HG03025 (cell line): ENCODE measurements at regions not wholly inside any gene's neighbourhood (a gene's known extent, or its start where the extent isn't known, plus 50 kb on each side); places are given as distances from the start of the nearest gene placed in this dataset.
"Not testable (repeated sequence)": the region's sequence is repeated elsewhere in the genome, so short reads cannot be mapped to it uniquely, and the experiment has no call there.

ENCODE experiments used
- ATAC-seq: cut with Tn5 transposase; IDR thresholded peaks from one replicate; pipeline ENCODE4 v1.9.1; 2021; ENCODE audit warnings: mild to moderate bottlenecking, moderate library complexity; ENCODE audit not compliant: unreplicated experiment, low FRiP score

- no peak for ATAC-seq
These were observed 125.0 kb downstream of the URI1 start for GRCh38 chr19:30066781-30067759.

DNA sequence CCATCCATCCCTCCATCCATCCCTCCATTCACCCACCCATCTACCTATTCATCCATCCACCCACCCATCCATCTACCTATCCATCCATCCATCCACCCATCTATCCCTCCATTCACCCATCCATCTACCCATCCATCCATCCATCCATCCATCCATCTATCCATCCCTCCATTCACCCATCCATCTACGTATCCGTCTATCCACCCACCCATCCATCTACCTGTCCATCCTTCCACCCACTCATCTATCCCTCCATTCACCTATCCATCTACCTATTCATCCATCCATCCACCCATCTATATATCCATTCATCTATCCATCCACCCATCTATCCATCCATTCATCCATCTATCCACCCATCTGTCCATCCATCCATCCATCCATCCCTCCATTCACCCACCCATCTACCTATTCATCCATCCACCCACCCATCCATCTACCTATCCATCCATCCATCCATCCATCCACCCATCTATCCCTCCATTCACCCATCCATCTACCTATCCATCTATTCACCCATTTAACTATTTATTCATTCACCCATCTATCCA lies 126.0 kb downstream of the URI1 start:
- not testable (repeated sequence) for ATAC-seq

- ATAC-seq = no peak
These were observed 126.7 kb downstream of the URI1 start for GRCh38 chr19:30068528-30069395.

DNA sequence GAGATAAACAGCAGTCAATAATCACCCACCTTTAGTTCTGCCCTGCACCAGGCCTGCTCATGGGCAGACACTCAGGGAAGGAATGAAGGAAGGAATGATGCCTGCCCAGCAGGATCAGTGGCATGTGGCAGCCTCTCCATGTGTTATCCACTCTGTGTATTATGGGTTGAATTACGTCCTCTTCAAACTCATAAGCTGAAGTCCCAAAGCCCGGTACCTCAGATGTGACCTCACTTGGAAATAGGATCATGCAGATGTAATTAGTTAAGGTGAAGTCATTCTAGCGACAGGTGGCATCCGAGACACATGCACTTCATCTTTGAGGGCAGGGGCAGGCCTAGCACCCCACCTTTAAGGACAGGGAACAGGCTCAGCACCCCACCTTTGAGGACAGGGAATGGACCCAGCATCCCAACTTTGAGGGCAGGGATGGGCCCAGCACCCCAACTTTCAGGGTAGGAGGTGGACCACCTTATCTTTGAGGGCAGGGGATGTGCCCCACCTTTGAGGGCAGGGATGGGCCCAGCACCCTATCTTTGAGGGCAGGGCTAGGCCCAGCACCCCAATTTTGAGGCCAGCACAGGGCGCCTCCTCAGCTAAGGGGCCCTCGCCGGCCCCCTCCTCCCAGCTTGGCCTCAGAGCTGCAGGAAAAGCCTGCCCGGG lies 127.6 kb downstream of the URI1 start:
- ATAC-seq = no peak

DNA sequence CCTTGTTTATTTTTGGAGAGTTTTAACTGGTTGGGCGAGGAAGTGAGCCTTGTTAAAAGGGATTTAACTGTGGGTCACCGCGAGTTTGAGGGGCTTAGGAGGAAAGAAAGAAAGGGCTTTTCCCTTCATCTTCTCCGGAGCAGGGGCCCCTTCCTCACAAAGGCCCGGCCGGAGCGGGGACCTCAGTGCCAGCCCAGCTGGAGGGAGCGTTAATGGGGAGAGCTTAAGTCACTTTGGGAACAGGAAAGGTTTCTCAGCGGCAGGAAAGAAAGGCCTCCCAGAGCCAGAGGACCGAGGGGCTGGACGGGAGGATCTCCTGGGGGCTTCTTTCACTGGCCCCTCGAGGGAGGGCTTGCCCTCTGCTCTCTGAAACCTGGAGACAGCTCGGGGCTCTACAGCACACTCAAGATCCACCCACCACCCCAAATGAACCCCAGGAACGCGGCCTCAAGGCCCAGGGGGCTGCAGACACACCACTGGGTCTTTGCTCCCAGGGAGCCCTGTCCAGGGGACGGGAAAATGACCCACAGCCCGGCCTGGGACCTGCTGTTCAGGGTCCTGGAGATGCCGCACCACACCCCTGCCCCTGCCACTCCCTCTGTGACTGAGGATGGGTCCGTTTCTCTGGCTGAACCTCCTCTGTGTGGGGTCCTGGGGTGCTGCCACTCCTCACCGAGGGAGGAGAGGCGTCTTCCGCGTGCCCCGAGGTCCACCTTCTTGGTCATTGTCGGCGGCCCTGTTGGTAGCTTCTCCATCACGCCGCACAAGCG lies 128.3 kb downstream of the URI1 start:
- ATAC-seq = no peak

DNA sequence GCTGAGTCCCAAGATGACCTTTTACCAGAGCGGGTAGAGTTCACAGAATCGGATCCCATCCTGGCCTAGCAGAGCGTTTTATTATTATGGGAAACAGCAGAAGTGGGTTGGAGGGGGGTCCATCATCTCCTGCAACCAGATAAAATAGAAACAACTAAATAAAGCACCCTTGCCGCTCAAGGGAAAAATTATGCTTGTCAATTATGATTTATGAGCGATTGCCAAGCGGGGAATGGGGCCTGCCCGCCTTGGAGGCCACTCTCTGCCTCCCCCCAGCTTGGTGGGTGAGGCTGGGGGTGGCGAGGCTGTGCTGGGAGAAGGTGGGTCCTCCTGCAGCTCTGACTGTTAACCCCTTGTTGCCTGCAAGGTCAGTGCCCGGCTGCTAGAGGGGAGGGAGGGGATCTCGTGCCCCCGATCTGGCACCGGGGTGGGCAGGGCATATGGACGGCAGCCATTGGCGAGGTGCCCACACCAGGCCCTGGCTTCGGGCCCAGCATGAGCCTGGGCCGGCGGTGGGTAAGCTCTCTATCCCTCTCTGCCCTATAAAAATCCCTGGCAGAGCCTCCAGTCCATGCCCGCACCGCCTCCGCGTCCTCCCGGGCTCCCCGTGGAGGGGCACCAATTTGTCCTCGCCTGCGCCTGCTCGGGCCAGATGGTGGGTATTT lies 129.1 kb downstream of the URI1 start:
- ATAC-seq = no peak

DNA sequence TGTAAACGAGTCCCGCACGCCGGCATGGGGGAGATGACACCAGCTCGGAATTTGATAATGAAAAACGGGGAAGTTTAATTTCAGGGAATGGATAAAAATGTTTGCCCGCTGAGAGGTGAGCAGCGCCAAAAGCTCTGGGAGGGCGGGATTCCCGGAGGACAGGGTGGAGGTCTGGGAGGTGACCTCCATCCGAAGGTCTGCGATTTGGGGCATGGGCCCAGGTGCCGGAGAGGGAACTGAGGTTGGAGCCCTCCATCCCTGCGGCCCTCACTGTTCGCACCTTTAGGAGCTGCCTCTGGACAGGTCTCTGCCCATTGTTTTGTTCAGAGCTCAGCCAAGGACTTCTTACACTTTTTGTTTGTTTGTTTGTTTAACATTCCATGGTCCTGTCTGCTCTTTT lies 129.8 kb downstream of the URI1 start:
- ATAC-seq = no peak

GRCh38 chr19:30073152-30074000 lies 131.3 kb downstream of the URI1 start:
- no peak for ATAC-seq

GRCh38 chr19:30074096-30074495 lies 132.1 kb downstream of the URI1 start:
- ATAC-seq = no peak

DNA sequence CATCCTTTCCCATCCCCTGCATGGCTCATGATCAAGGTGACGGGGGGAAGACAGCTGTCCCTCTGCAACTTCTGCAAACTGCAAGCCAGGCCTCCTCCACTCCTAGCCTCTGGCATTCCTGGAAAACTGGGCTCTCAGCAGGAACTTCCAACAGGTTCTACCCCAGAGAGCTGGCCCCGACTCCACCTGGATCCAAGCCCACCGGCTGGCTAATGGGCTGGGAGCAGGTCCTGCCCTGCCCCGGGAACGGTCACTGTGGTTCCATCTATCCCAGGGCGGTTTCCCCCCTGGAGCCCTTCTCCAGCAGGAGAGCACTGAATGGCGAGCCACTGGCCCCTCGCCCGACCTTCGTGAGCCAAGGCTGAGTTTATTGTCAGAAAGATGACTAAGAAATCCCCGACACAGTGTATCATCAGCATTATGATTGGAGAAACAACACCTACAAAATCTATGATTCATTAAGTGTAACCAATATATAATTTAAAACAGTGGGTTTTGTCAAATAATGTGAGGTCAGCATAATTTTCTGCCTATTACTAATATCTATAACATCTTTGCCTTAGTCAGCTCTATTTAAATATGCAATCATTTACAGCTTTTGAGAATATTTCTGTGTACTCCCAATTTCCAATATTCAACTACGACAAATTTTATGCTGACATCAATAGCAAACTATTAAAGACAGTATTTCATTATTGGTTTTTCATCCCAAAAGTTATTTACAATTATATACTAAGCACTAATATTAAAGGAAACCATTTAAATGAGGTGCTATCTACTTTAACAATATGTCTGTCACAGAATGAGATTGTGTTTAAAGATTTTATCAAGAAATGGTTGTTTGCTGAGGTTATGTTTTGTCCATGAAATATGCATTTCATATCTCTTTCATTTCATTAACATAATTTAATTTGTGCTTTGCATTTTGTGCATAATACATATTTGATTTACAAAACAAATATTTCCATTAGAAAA lies 133.0 kb downstream of the URI1 start:
- ATAC-seq = no peak

GRCh38 chr19:30076101-30076551 lies 134.1 kb downstream of the URI1 start:
- ATAC-seq = no peak

DNA sequence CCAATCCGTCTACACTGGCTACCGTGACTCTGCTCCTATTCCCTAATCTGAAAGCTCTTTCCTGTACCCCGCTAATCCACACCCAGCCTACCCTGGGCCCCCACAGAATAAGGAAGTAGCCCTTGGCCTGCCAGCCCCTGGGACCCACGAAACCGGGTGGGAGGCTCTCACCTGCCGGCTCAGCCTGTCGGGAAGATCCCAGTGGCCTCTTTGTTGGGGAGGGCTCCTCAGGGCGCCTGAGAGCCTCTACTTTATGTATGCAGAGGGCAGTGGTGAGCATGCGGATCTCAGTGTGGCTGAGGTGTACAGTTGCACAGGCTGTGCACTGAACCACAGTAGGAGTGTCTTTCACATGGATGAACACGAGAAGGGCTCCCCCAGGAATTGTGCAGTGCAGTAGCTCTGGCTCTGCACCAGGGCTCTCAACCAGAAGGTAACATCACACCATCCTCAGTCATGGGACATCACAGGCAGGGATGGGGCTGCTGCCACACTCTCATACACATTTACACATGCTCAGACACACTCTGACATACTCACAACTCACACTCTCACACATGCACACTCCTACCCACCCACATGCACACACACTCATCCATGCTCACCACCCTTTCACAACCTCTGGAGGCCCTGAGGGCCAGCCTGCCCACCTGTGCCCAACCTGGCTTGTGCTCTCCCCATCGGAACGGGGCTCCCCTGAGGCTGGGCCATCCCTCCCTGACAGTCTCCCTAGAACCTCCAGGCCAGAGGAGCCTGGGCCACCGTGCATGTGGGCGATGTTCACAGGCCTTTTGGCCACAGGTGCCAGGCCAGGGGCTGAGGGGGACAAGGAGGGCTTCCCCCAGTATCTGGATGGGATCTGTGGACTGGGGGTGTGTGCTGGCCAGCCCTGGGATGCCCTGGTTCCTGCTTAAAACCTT lies 135.0 kb downstream of the URI1 start:
- ATAC-seq = no peak

GRCh38 chr19:30077851-30078355 lies 135.9 kb downstream of the URI1 start:
- no peak for ATAC-seq

DNA sequence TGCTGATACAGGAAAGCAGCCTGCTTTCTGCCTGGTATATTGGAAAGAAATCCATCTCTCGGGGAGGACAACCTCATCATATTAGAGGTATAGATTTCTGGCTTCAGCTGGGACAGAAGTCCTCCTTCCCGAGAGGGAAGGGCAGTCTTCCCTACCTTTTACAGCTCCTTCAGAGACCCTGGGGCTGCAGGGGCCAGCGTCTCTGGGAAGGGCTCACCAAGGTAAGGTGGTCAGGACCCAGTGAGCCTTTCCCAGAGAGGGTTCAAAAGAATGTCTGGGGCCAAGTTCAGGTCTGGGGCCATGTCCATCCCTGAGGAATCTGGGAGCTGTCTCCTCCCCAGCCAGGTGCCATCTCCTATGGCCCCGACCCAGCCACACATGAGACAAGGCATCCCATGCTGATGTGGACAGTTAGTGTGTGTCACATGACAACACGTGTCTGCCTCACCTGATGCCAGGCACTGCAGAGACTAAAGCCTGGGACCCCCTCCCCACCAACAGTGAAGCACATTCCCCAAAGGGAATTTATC lies 136.4 kb downstream of the URI1 start:
- no peak for ATAC-seq

DNA sequence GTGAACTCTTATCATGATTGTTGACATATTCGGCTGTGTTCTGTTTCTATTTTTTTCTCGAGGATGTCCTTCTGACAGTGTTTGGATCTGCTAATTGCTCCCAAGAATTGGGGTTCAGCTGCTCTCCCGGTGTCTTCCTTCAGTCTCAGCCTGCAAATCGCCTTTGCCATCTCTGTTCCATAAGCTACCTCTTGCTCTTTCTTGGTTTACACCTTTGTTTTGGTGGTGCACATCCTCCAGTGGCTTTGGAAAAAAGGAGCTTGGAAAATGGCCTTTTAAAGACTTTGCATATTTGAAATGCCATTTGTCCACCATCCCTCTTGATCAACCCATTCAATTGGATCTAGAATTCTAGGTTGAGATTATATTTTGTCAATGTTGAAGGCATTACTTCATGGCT lies 137.2 kb downstream of the URI1 start:
- ATAC-seq = no peak

- no peak for ATAC-seq
These were observed 140.1 kb downstream of the URI1 start for GRCh38 chr19:30082168-30082567.
